Fibroblast of the aortic adventitia (primary cell): ENCODE measurements at regions not wholly inside any gene's neighbourhood (a gene's known extent, or its start where the extent isn't known, plus 50 kb on each side); places are given as distances from the start of the nearest gene placed in this dataset.

ENCODE experiments used
- DNase-seq: peaks from one replicate; pipeline ENCODE4 v3.0.0-alpha.2; 2010; ENCODE audit warnings: low read depth
- H3K4me3 ChIP-seq: 2 replicates; pipeline ENCODE4 v1.5.1; 2011; ENCODE audit warnings: low read depth, mild to moderate bottlenecking, control low read depth, low read length, moderate library complexity
- TF ChIP-seq, protein P1 (sequence below): IDR thresholded peaks from 2 replicates; pipeline ENCODE4 v1.5.1; 2011; ENCODE audit warnings: mild to moderate bottlenecking, low read length, control low read depth, inconsistent platforms; ENCODE audit not compliant: insufficient read depth

DNA sequence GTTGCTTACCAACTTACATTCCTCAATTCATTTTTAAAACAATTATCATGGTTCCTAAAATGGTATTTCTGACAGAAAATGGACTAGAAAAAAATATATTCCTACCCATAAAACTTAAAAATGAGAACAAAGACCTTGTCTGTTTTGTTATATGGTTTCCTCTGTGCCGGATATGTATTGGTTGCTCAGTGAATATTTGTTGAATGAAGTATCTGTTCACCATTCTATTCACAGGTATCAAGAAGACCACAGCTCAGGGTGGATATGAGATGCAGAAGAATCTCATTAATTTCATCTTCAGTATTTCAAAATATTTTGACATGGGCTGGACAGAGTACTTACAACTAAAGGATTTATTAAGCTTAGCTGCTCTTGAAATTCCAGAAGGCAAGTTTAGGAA, 58.1 kb downstream of the TUSC7 start:
- TF ChIP-seq, protein P1, sequence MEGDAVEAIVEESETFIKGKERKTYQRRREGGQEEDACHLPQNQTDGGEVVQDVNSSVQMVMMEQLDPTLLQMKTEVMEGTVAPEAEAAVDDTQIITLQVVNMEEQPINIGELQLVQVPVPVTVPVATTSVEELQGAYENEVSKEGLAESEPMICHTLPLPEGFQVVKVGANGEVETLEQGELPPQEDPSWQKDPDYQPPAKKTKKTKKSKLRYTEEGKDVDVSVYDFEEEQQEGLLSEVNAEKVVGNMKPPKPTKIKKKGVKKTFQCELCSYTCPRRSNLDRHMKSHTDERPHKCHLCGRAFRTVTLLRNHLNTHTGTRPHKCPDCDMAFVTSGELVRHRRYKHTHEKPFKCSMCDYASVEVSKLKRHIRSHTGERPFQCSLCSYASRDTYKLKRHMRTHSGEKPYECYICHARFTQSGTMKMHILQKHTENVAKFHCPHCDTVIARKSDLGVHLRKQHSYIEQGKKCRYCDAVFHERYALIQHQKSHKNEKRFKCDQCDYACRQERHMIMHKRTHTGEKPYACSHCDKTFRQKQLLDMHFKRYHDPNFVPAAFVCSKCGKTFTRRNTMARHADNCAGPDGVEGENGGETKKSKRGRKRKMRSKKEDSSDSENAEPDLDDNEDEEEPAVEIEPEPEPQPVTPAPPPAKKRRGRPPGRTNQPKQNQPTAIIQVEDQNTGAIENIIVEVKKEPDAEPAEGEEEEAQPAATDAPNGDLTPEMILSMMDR, result no peak
- H3K4me3 ChIP-seq, result no peak overlapping the region
- no peak for DNase-seq

DNA sequence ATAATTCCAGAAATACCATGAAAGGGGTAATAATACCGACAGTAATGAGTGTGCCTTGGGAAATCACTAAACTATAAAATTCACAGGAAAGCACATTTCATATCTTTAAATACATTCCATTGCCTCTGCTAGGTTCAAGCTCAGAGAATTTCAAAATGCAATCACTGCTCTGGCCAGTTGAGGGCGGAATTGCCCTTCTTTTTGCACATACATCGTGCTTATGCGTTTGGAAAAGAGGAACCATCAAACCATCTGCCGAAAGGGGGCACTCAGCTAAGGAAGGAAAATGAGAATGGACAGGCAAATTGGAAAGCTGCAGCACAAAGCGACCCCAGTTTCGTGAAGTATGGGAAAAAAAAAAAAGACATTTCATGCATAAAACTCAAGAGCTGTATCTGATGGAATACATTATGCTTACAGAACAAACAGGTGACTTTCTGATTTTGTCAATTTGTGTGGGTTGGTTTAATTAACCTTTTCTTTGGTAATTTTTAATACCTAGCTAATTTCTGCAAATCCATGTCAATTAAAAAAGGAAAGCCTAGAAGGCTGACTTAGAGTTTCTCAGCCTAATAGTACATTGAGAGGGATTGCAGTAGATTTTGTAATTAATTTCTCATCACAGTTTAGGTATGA, 61.4 kb downstream of the TUSC7 start:
- peak; percentile 78 for DNase-seq
- no peak overlapping the region for H3K4me3 ChIP-seq
- TF ChIP-seq, protein P1, result peak; percentile 92

- TF ChIP-seq, protein P1, result no peak
- no peak for DNase-seq
- H3K4me3 ChIP-seq, result no peak overlapping the region
Observed at GRCh38 chr3:116776880-116777785, 67.6 kb downstream of the TUSC7 start.

GRCh38 chr3:116785226-116785625, 75.6 kb downstream of the TUSC7 start:
- no peak overlapping the region for H3K4me3 ChIP-seq
- TF ChIP-seq, protein P1, result no peak
- no peak for DNase-seq

DNA sequence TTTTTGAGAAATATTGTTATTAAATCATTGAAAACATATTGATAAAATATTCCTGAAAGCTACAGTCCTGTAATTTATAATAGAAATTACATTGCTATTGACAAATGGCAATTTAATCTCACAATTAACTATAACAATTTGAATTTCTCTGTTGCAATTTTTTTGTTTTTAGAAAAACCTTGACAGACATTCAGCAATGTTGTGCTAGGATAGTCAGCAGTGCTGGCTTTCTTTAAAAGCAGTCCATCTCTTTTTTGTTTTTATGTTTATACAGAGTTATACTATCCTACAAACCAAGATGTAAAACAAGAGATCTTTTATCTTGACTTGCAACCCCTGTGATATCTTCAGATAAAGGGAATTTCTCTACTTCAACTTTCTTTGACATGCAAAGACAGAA, 93.1 kb downstream of the TUSC7 start:
- H3K4me3 ChIP-seq, result no peak overlapping the region
- DNase-seq, result no peak
- TF ChIP-seq, protein P1, result no peak

DNA sequence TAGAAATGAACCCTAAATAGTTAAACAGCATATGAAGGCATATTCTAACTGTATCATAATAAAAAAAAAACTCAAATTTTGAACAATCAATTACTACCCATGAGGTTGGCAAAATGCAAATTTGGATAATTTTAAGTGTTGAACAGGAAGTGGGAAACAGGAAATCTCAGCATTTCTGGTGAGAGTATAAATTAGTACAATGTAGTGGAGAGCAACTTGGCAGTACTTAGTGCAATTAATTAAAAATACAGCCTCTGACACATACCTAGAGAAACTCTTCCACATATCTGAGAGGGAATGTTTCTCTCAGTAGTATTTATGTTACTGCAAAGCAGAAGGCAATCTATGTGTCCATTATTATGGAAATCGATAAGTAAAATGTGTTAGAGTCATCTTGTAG, 96.8 kb downstream of the TUSC7 start:
- DNase-seq, result no peak
- TF ChIP-seq, protein P1, result no peak
- H3K4me3 ChIP-seq, result no peak overlapping the region
